ENCODE measurements at regions not wholly inside any gene's neighbourhood (a gene's known extent, or its start where the extent isn't known, plus 50 kb on each side); places are given as distances from the start of the nearest gene placed in this dataset.

GRCh38 chr9:16335788-16336580 lies 534.5 kb downstream of the BNC2 start:
- DNase-seq (ENCODE audit: low read depth, low spot score) = peak; percentile 95

DNA sequence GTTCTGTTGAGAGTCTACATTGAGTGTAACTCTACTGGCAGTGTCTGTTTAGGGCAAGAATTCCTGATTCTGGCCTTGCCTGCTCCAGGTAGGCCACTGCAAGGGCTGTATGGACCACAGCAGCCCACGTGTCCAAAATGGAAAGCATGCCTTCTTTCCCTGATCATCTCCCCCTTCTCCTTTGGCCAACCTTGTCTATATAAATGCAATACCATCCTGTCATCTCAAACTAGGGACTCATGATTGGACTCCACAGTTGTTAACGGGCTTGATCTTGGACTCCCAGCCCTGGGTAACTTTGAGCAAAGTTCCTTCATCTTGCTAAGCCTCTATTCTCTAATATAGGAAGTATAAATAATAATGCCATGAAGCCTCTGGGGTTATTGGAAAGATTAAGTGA lies 533.6 kb downstream of the BNC2 start:
- no peak for DNase-seq (ENCODE audit: low read depth, low spot score)

DNA sequence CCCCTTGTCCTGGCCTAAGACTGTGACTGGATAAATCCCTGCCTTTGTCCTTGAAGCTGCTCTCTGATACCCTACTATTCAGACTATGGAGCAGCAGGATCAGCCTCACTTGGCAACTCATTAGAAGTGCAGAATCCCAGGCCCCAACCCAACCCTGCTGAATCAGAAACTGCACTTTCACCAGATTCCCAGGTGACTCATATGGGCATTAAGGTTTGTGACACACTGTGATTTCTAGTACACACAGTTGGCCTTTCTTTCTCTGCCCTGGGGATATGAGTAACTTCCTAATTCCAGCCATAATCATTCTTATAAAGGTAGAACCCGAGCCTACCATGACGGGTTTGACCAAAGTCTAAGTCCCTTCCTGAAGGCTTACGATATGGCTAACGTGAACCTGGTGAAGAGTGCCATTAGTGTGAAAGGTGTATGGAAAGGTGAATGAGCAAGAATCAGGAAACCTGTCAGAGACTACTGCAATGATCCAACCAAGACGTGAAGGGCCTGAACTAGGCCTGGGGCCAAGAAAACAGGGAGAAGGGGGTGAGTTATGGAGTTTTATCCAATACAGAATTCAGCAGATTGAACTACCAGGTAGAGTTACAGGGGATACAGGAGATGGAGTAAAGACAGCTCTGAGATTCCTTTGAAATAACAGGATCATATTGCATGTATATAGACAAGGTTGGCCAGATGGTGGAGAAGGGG lies 533.0 kb downstream of the BNC2 start:
- no peak for DNase-seq (ENCODE audit: low read depth, low spot score)

GRCh38 chr9:16341177-16341576 lies 529.3 kb downstream of the BNC2 start:
- DNase-seq (ENCODE audit: low read depth, low spot score) = no peak

GRCh38 chr9:16342246-16343020 lies 528.0 kb downstream of the BNC2 start:
- no peak for DNase-seq (ENCODE audit: low read depth, low spot score)

DNA sequence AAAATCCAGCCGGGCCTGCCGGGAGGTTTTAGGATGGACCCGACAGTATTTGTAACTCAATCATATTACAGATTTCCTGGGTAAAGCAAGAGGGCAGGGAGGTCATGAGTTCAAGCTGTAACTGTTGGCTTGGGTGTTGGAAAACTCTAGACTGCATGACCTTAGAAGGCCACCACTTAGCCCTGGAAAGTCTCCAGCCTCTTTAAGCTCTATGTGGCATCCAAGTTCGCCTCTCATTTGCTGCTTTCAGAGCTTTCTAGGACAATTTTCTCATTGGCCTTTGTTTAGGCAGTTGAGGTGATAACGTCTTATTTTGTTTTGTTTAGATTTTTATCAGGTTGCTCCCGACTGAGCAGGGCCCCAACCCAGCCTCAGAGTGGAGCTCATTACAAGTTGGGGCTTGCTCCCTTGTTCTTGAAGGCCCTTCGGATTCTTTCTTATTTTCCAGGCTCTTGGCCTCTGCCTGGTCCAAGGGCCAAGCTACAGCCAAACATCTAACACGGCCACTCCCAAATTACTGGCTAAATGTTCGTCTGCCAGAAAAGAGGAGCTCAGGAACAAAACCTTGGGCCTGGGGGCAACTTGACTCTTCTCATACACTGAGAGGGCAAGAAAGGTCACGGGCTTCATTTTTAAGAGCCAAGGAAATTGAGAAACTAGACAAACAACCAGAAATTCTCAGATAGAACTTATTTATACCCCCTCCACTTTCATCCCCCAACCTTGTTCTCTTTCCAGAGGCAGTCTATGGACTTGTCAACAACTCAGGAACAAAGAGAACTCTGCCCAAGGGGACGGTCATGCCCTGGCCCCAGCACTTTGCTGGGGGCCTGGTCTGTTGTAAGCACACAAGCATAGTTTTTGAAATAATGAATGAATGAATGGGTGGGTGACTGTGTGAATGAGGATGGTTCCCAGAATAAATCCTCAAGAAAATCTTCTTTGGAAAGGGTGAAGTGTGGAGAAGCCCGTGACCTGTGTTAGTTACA lies 526.9 kb downstream of the BNC2 start:
- no peak for DNase-seq (ENCODE audit: low read depth, low spot score)

- no peak for DNase-seq (ENCODE audit: low read depth, low spot score)
Measured at GRCh38 chr9:16344343-16344742, 526.1 kb downstream of the BNC2 start.

GRCh38 chr9:16345902-16346301 lies 524.6 kb downstream of the BNC2 start:
- DNase-seq (ENCODE audit: low read depth, low spot score) = no peak

DNA sequence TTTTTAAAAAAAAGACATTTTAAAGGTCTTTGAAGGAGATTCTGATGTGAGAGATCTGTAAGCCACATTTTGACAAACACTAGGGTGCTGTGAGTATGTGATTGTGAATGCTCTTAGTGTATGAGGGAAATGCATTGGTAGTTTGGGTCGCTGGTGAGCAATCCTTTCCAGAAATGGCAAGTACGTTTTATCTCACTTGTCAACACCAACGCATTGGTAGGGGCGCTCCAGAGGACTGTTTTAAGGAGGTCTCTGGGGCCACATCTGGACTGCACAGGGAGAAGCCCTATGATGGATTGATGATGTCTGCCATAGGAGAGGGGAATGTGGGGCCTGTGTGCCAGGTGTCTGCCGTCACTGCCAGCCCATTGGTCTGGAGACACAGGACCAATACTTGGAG lies 522.6 kb downstream of the BNC2 start:
- DNase-seq (ENCODE audit: low read depth, low spot score) = no peak

DNA sequence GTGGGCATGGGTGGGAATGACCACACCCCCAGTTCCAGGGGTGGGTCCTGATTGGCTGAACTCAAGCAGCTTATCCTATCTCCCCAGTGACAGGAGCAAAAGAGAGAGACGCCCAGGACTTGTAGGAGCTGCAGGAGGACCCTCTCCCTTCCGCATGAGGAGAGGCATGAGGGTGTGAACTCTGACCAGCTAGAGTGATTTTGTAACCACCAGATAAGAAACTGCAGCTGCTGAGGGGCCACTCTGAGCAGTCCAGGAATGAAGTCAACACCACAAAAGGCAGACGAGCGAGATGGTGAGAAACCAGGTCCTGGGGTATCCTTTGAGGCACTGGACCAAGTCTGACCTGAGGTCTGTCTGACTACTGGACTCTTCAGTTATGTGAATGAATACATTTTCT lies 521.9 kb downstream of the BNC2 start:
- no peak for DNase-seq (ENCODE audit: low read depth, low spot score)

DNA sequence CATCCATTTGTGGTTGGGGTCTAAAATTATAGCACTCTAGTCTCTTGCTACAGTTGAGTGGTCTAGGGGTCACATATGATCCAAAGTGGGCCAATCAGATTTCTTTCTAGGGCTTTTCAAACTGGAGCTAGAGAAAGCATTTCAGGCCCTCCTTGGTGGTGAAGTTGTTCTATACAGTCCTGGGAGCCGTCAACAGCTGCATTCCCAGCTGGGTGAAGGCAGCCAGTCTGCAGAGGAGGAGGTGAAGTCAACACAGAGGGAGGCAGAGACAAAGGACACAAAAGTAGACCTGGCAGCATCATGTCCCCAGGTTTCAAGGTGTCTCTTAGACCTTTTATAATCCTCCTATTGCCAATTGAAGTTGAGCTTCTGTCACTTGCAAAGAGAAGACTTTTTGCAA lies 518.2 kb downstream of the BNC2 start:
- no peak for DNase-seq (ENCODE audit: low read depth, low spot score)

DNA sequence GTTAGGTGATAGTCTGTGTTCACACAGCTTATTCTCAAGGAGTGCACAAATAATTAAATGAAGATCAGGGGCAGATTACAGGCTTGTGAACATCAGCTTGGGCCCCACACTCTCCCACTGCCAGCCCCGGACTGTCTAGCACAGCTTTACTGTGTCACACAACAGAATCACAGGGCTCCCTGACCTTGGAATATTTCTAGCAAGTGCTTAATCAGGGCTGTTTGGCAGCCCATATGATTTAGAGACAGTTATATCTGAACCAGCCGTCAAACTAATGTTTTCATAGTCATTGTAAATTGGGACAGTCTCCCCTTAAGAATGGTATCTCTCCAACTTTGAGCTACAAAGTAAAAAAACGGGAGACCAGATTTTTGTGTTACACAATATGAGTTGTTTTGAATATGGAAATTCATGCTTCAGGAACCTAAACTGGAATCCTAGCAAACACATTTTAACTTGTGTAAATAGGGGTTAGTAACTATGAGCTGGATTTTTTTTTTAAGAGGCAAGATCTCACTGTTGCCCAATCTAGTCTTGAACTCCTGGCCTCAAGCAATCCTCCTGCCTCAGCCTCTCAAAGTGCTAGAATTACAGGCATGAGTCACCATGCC lies 517.6 kb downstream of the BNC2 start:
- no peak for DNase-seq (ENCODE audit: low read depth, low spot score)

DNA sequence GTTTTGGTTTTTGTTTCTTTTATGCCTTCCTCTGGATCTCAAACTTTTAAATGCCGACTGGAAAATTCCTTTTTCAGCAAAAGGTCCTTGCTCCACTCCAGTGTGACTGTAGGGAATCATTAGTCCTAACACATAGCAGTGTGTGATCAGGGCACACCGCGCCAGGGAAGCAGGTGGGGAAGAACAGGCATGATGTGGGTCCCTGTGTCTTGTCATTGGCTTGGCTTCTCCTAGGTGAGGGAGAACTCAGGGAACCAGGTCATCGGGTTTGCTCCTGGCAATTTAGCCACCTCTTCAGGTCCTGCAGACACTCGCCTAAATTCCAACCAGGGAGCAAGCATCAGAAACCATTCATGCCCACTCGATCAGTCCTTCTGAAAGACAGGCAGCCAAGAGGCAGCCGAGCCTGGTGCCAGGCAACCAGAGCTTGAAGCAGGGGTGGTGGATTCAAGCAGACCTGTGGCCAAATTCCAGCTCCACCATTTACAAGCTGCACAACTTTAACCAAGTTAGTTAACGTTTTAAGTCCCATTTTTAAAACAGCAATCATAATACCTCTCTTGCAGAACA lies 514.2 kb downstream of the BNC2 start:
- no peak for DNase-seq (ENCODE audit: low read depth, low spot score)

DNA sequence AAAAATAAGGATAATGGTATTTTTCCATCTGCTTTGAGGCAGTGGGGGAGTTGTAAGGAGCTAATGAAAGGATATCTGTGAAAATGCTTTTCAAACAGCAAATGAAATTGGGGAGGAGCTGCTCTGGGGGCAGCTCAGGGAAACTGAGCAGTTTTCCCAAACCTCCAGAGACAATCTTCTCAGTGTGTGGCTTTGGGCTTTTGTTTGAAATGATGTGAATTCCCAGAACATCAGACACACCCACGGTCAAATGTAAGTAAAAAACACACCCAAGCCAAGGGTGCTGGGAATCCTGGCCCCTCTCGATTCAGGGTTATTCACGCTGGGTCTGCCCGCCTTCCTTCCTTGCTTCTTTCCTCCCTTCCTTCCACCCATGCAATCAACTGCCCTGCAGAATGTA lies 512.6 kb downstream of the BNC2 start:
- no peak for DNase-seq (ENCODE audit: low read depth, low spot score)

DNA sequence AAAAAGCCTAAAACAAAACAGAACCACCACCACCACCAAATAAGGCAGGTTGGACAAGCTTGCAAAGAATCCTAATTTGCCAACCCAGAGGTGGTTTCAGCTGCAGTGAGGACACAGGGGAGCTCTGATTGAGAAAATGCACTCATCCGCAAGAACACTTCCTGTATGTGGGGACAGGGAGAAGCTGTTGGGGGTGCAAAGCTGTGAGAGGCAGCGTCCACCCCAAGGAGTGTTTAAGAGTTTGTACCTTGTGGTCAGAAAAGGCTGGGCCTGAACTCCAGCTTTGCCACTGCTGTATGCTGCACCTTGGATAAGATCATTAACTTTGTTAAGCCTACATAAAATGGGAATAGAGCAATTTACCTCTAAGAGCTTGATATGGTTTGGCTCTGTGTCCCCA lies 511.7 kb downstream of the BNC2 start:
- DNase-seq (ENCODE audit: low read depth, low spot score) = no peak

Data from brain pericyte (primary cell).